Naive thymus-derived CD8-positive, alpha-beta T cell (primary cell): ENCODE measurements at regions not wholly inside any gene's neighbourhood (a gene's known extent, or its start where the extent isn't known, plus 50 kb on each side); places are given as distances from the start of the nearest gene placed in this dataset.
A peak's percentile ranks its signal among the peaks of the same experiment; 100 is the strongest.
"Not testable (repeated sequence)": the region's sequence is repeated elsewhere in the genome, so short reads cannot be mapped to it uniquely, and the experiment has no call there.

Experiments
- ATAC-seq, 2 donors: fragments of 150-1000 bp; cut with Tn5 transposase in 1 of 2; sonication (Bioruptor Pico), chemical (Tn5 transposase) in 1 of 2; 1 replicate in 1 of 2; 2 replicates in 1 of 2; pipeline ENCODE4 v1.10.0; 2021; ENCODE audit warnings: mild to moderate bottlenecking in 2 of 2, moderate library complexity in 2 of 2
- POLR2A ChIA-PET: fragments of 350-600 bp; sonication (Branson Sonifier 250); formaldehyde crosslinking; loops from one replicate; lab custom pipeline; 2021; ENCODE audit warnings: antibody characterized with exemption; lab: Charles Lee
- DNase-seq, 10 donors: peaks; one replicate each; pipeline versions ENCODE4 v3.0.0 to v3.0.0-alpha.2; 2020 to 2022
- H3K27ac Mint-ChIP-seq, 10 donors: one replicate each; pipeline ENCODE4 v1.8.0; 2020 to 2022; ENCODE audit warnings: mild to moderate bottlenecking in 10 of 10, mixed read lengths in 10 of 10, moderate library complexity in 4 of 10, inconsistent platforms in 1 of 10
- H3K27me3 Mint-ChIP-seq, 5 donors: one replicate each; pipeline ENCODE4 v1.8.0; 2021 to 2022; ENCODE audit warnings: mixed read lengths in 5 of 5
- H3K36me3 Mint-ChIP-seq, 3 donors: one replicate each; pipeline ENCODE4 v1.8.0; 2020 to 2022; ENCODE audit warnings: mixed read lengths in 3 of 3, mild to moderate bottlenecking in 2 of 3, inconsistent platforms in 1 of 3
- H3K4me1 Mint-ChIP-seq, 4 donors: one replicate each; pipeline ENCODE4 v1.8.0; 2021 to 2022; ENCODE audit warnings: mixed read lengths in 4 of 4
- H3K4me3 Mint-ChIP-seq, 10 donors: one replicate each; pipeline ENCODE4 v1.8.0; 2020 to 2022; ENCODE audit warnings: mild to moderate bottlenecking in 10 of 10, mixed read lengths in 10 of 10, moderate library complexity in 6 of 10, inconsistent platforms in 1 of 10
- H3K9me3 Mint-ChIP-seq, 9 donors: one replicate each; pipeline ENCODE4 v1.8.0; 2020 to 2022; ENCODE audit warnings: mixed read lengths in 9 of 9, mild to moderate bottlenecking in 3 of 9, inconsistent platforms in 1 of 9, moderate library complexity in 1 of 9

- Mint-ChIP-seq H3K4me1 (no peaks in the 10 kb centered on the region), H3K36me3 (no peaks in the 10 kb centered on the region), H3K4me3 (no peak overlapping the region), H3K27me3 (peaks cover 0 to 5% (median 2%) of the 10 kb centered on the region in 5 donors), H3K27ac (no peak overlapping the region), H3K9me3 (peaks cover 0 to 2% (median 0%) of the 10 kb centered on the region in 9 donors)
- POLR2A ChIA-PET: no interaction called here
- DNase-seq: no peak
- ATAC-seq: no peak
Measured at GRCh38 chr2:13252615-13253014, 535.9 kb downstream of the TRIB2 start.

DNA sequence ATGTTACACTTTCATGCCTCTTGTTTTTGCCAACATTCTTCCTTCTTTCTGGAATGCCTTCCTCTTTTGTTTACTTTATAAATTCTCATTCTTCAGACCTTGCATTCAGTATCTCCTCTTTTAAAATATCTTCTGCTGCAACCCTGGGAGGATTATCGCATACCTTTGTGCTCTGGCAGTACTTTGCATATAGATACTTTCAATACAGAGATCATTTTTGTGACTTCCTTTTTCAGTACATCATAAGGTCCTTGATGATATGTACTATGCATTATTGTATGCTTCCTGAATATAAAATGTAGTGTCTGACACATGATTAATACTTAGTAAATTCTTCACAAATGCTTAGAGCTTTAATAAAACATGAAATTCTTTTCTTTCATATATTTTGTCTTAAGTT lies 538.7 kb downstream of the TRIB2 start:
- Mint-ChIP-seq H3K36me3 (no peaks in the 10 kb centered on the region), H3K27me3 (peaks cover 2 to 10% (median 5%) of the 10 kb centered on the region in 5 donors), H3K4me3 (no peak overlapping the region), H3K9me3 (peaks cover 0 to 5% (median 0%) of the 10 kb centered on the region in 9 donors), H3K27ac (no peak overlapping the region), H3K4me1 (no peaks in the 10 kb centered on the region)
- ATAC-seq (no peak), DNase-seq (no peak)
- POLR2A ChIA-PET: no interaction called here

DNA sequence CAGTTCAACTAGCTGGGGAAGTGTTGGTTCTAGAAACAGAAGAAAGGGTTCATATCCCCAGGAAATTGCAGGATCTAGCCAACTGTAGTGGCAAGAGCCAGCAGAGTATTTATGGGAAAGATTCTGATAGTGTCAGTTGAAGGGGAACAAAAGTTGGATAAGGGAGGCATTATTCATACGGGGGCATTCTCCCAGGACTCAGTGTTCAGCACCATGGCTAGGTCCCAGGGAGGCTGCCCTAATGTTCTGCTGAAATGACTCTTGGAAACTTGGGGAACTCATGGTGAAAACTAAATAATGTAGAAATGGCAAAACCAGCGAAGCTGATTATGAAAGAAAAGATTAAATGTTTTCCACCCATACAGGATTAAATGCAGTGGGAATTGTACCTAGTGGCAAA lies 543.7 kb downstream of the TRIB2 start:
- Mint-ChIP-seq H3K36me3 (no peaks in the 10 kb centered on the region), H3K9me3 (peaks cover 0 to 9% (median 5%) of the 10 kb centered on the region in 9 donors), H3K4me1 (no peaks in the 10 kb centered on the region), H3K27ac (no peak overlapping the region), H3K4me3 (no peak overlapping the region), H3K27me3 (peaks cover 0 to 10% (median 0%) of the 10 kb centered on the region in 5 donors)
- ATAC-seq: no peak
- POLR2A ChIA-PET: no interaction called here
- no peak for DNase-seq

DNA sequence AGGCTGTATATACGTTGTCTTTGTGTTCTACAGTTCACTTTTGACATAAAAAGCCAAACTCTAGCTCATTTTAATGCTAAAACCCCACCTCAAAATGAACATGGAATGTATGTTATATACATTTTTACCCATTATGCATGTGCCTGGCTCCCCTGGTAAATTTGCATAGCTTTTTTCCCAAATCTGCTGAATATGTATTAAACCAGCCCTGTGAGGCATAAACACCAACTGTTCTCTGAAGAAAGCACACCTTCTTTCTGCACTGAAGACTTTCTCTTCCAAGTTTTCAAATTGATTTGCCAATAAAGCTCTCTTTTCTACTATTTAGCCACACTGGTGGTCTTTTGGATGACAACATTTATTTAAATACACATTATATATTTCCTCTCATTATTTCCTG lies 549.4 kb downstream of the TRIB2 start:
- ATAC-seq (no peak), DNase-seq (no peak)
- H3K27ac Mint-ChIP-seq: no peak overlapping the region
- H3K4me1 Mint-ChIP-seq: no peaks in the 10 kb centered on the region
- H3K4me3 Mint-ChIP-seq: no peak overlapping the region
- POLR2A ChIA-PET: no interaction called here
- peaks cover 0 to 9% (median 4%) of the 10 kb centered on the region in 9 donors for H3K9me3 Mint-ChIP-seq
- H3K27me3 Mint-ChIP-seq: no peaks in the 10 kb centered on the region
- H3K36me3 Mint-ChIP-seq: no peaks in the 10 kb centered on the region

GRCh38 chr2:13284688-13285087 lies 568.0 kb downstream of the TRIB2 start:
- Mint-ChIP-seq H3K4me3 (no peak overlapping the region), H3K27ac (no peak overlapping the region), H3K36me3 (no peaks in the 10 kb centered on the region), H3K4me1 (no peaks in the 10 kb centered on the region), H3K27me3 (peaks cover 0 to 8% (median 0%) of the 10 kb centered on the region in 5 donors), H3K9me3 (peaks cover 0 to 10% (median 3%) of the 10 kb centered on the region in 9 donors)
- ATAC-seq (no peak), DNase-seq (no peak)
- POLR2A ChIA-PET: no interaction called here

DNA sequence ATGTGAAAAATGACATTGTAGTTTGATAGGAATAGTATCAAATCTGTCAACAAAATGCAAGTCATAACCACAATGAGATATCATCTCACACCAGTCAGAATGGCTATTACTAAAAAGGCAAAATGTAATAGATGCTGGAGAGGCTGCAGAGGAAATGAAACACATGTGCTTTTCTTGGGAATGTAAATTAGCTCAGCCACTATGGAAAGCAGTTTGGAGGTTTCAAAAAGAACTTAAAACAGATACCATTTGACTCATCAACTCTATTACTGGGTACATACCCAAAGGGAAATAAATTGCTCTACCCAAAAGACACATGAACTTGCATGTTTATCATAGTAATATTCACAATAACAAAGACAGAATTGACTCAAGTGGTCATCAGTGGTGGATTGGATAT lies 572.6 kb downstream of the TRIB2 start:
- no peak for ATAC-seq
- DNase-seq: no peak
- H3K4me1 Mint-ChIP-seq: no peaks in the 10 kb centered on the region
- H3K27ac Mint-ChIP-seq: no peak overlapping the region
- no peaks in the 10 kb centered on the region for H3K36me3 Mint-ChIP-seq
- POLR2A ChIA-PET: no interaction called here
- peaks cover 0 to 8% (median 0%) of the 10 kb centered on the region in 9 donors for H3K9me3 Mint-ChIP-seq
- H3K27me3 Mint-ChIP-seq: peaks cover 0 to 8% (median 0%) of the 10 kb centered on the region in 5 donors
- H3K4me3 Mint-ChIP-seq: no peak overlapping the region

GRCh38 chr2:13308478-13308805 lies 591.7 kb downstream of the TRIB2 start:
- DNase-seq, H3K27me3 Mint-ChIP-seq, H3K4me3 Mint-ChIP-seq, POLR2A ChIA-PET, ATAC-seq, H3K4me1 Mint-ChIP-seq, H3K36me3 Mint-ChIP-seq, H3K27ac Mint-ChIP-seq: not testable (repeated sequence)
- H3K9me3 Mint-ChIP-seq: peaks cover 0 to 16% (median 3%) of the 10 kb centered on the region in 9 donors

GRCh38 chr2:13308989-13309388 lies 592.3 kb downstream of the TRIB2 start:
- Mint-ChIP-seq H3K27ac (no peak overlapping the region), H3K4me3 (no peak overlapping the region), H3K36me3 (no peaks in the 10 kb centered on the region), H3K27me3 (no peaks in the 10 kb centered on the region), H3K9me3 (peaks cover 0 to 20% (median 5%) of the 10 kb centered on the region in 9 donors), H3K4me1 (no peaks in the 10 kb centered on the region)
- no peak for DNase-seq
- POLR2A ChIA-PET: no interaction called here
- no peak for ATAC-seq

GRCh38 chr2:13332060-13332459 lies 615.3 kb downstream of the TRIB2 start:
- H3K9me3 Mint-ChIP-seq: peaks cover 0 to 22% (median 7%) of the 10 kb centered on the region in 9 donors

DNA sequence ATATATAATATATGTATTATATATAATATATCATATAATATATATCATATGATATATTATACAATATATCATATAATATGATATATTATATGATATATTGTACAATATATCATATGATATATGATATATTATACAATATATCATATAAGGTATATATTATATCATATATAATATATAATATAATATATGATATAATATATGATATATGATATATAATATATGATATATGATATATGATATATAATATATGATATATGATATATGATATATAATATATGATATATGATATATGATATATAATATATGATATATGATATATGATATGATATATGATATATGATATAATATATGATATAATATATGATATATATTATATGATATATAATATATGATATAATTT lies 617.3 kb downstream of the TRIB2 start:
- H3K4me1 Mint-ChIP-seq, POLR2A ChIA-PET, H3K27me3 Mint-ChIP-seq: not testable (repeated sequence)

More at GRCh38 chr2:13332060-13332459, 615.3 kb downstream of the TRIB2 start:
- Mint-ChIP-seq H3K27me3 (no peaks in the 10 kb centered on the region), H3K27ac (no peak overlapping the region), H3K36me3 (no peaks in the 10 kb centered on the region), H3K4me1 (no peaks in the 10 kb centered on the region), H3K4me3 (no peak overlapping the region)
- DNase-seq (no peak), ATAC-seq (no peak)
- POLR2A ChIA-PET: no interaction called here

GRCh38 chr2:13334545-13334944 lies 617.8 kb downstream of the TRIB2 start:
- H3K4me1 Mint-ChIP-seq: no peaks in the 10 kb centered on the region
- no peaks in the 10 kb centered on the region for H3K36me3 Mint-ChIP-seq
- no peak for ATAC-seq
- DNase-seq: no peak
- no peak overlapping the region for H3K4me3 Mint-ChIP-seq
- H3K27me3 Mint-ChIP-seq: no peaks in the 10 kb centered on the region
- H3K27ac Mint-ChIP-seq: no peak overlapping the region
- peaks cover 1 to 32% (median 9%) of the 10 kb centered on the region in 9 donors for H3K9me3 Mint-ChIP-seq
- POLR2A ChIA-PET: no interaction called here

More for the DNA sequence above, 617.3 kb downstream of the TRIB2 start:
- H3K36me3 Mint-ChIP-seq, DNase-seq, H3K4me3 Mint-ChIP-seq, H3K27ac Mint-ChIP-seq, ATAC-seq: not testable (repeated sequence)
- peaks cover 1 to 30% (median 9%) of the 10 kb centered on the region in 9 donors for H3K9me3 Mint-ChIP-seq

DNA sequence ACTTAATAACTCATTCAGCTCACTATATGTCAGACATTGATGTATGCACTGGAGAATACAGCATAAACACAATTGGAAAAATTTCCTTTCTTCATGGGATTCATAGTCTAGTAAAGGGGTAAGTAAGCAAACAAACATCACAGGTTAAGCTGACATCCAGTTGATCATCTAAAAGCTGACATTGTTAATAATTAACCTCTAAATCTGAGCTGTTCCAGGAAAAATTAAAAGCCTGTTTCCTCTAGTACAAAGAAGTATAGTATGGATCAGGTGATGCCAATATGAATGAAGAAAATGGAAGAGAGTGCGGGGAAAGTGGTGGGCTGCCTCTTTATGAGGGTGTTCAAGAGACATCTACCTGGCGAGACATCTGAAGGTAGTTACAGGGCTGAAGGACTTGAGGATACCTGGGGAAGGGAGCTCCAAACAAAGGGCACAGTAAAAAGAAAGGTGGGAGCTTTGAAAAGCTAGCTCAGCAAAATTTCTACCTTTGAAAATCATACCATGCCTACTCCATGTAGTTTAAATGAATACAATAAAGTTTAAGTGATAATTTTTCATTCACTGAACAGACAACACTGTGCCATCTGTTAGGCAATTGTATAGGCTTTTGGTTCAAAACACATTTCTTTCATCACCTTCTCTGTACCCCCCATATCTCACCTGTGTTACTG lies 619.3 kb downstream of the TRIB2 start:
- Mint-ChIP-seq H3K36me3 (no peaks in the 10 kb centered on the region), H3K27ac (no peak overlapping the region), H3K4me3 (no peak overlapping the region), H3K4me1 (no peaks in the 10 kb centered on the region), H3K9me3 (peaks cover 1 to 33% (median 9%) of the 10 kb centered on the region in 9 donors), H3K27me3 (no peaks in the 10 kb centered on the region)
- ATAC-seq (no peak), DNase-seq (no peak)
- POLR2A ChIA-PET: no interaction called here

DNA sequence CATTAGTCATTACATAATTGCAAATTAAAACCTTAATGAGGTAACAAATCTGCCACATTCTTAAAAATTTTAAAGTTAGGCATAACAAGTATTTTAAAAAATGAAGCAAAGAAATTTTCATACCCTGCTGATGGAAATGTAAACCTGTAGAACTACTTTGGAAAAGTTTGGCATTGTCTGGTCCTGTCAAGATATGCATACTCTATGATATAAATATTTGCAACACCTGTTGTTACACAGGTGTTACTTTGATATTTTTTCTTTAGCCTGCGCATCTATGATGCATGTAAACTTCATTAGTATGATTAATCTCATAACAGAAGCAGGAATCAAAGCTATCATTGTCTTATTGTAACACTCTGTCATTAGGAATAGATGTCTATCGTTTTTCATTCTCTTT lies 634.3 kb downstream of the TRIB2 start:
- Mint-ChIP-seq H3K4me1 (no peaks in the 10 kb centered on the region), H3K27ac (no peak overlapping the region), H3K27me3 (no peaks in the 10 kb centered on the region), H3K4me3 (no peak overlapping the region), H3K36me3 (no peaks in the 10 kb centered on the region), H3K9me3 (peaks cover 0 to 8% (median 2%) of the 10 kb centered on the region in 9 donors)
- POLR2A ChIA-PET: no interaction called here
- ATAC-seq: no peak
- no peak for DNase-seq

- H3K27me3 Mint-ChIP-seq: no peaks in the 10 kb centered on the region
- peaks cover 0 to 9% (median 2%) of the 10 kb centered on the region in 9 donors for H3K9me3 Mint-ChIP-seq
- H3K27ac Mint-ChIP-seq: peak overlapping the region in 1 of 10 donors; percentile 2
- no peak overlapping the region for H3K4me3 Mint-ChIP-seq
- DNase-seq (no peak), ATAC-seq (no peak)
- H3K36me3 Mint-ChIP-seq: no peaks in the 10 kb centered on the region
- no peaks in the 10 kb centered on the region for H3K4me1 Mint-ChIP-seq
- POLR2A ChIA-PET: no interaction called here
Measured at GRCh38 chr2:13353083-13353482, 636.3 kb downstream of the TRIB2 start.
